Stimulated activated CD4-positive, alpha-beta T cell treated with anti-CD3 and anti-CD28 coated beads, Interleukin-1b, Interleukin-23, amount 100 ng/mL, for 48 hours (primary cell): ENCODE measurements at regions not wholly inside any gene's neighbourhood (a gene's known extent, or its start where the extent isn't known, plus 50 kb on each side); places are given as distances from the start of the nearest gene placed in this dataset.

Source experiments
- DNase-seq: peaks from one replicate; pipeline ENCODE4 v3.0.0-alpha.2; 2020

- DNase-seq, result no peak
Observed at GRCh38 chr11:16418428-16419097, 62.2 kb upstream of the SOX6 start.

GRCh38 chr11:16412525-16413172 lies 56.3 kb upstream of the SOX6 start:
- DNase-seq, result no peak

GRCh38 chr11:16410479-16410878 lies 54.1 kb upstream of the SOX6 start:
- DNase-seq, result no peak

- no peak for DNase-seq
Observed at GRCh38 chr11:16408619-16409018, 52.3 kb upstream of the SOX6 start.

- no peak for DNase-seq
Observed at GRCh38 chr11:16406226-16406625, 49.9 kb upstream of the SOX6 start.
